ENCODE measurements at regions not wholly inside any gene's neighbourhood (a gene's known extent, or its start where the extent isn't known, plus 50 kb on each side); places are given as distances from the start of the nearest gene placed in this dataset.
"Not testable (repeated sequence)": the region's sequence is repeated elsewhere in the genome, so short reads cannot be mapped to it uniquely, and the experiment has no call there.

GRCh38 chr12:28746734-28747325 is 402.2 kb upstream of the FAR2 start:
- H3K36me3 ChIP-seq = no peaks in the 10 kb centered on the region
- H3K4me3 ChIP-seq = no peak overlapping the region
- no peak for DNase-seq
- no peak overlapping the region for H3K27ac ChIP-seq
- no peaks in the 10 kb centered on the region for H3K27me3 ChIP-seq
- no peaks in the 10 kb centered on the region for H3K9me3 ChIP-seq
- intact Hi-C loops (cut with DNase I) = no loop called here
- WGBS, 2 donors = 73 to 75% methylated on average over 2 to 3 of the region's 3 CpGs
- peaks cover 0 to 13% (median 0%) of the 10 kb centered on the region in 3 donors for H3K4me1 ChIP-seq
- TF ChIP-seq POLR2A (IDR thresholded peaks at IDR 0.05) = no peak
- no peak for TF ChIP-seq CTCF (IDR thresholded peaks at IDR 0.05)

DNA sequence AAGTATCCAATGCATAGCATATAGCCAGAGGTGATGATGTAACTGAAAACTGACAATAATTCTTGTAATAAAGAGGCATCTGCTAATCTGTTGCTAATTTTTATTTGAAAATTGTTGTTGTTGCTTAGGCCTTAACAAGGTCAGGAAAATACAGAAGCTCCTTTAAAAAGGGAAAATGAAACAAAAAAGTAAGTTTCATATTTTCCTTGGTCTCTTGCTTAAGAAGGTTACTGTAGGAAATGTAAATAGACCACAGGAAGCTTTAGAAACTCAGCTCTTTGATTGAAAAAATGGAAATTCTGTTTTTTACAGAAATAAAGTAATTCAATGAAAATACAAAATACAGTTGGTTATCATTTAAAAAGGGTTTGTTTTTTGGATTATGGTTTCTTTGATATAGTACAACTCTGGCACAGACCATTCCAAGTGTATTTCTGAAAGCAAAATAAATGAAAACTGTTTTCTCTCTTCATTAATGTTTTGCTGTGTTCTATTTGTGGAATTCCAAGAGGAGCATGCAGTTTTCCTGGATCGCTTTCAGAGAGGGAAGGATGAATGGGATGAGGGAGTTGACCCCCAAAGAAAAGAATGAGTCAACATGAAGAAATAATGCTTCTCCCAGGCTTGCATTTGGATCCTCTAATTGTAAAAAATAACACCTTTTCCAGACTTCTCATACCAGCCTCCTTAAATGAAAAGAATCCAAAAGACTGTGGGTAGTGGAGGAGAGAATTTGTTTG is 398.0 kb upstream of the FAR2 start:
- DNase-seq = no peak
- Histone ChIP-seq H3K4me1 (peaks cover 0 to 7% (median 0%) of the 10 kb centered on the region in 3 donors), H3K27me3 (no peaks in the 10 kb centered on the region), H3K36me3 (no peaks in the 10 kb centered on the region), H3K9me3 (no peaks in the 10 kb centered on the region), H3K4me3 (no peak overlapping the region), H3K27ac (no peak overlapping the region)
- WGBS, 2 donors = 73 to 83% methylated on average over 1 of the region's 1 CpG
- no peak for TF ChIP-seq CTCF (IDR thresholded peaks at IDR 0.05)
- TF ChIP-seq POLR2A (IDR thresholded peaks at IDR 0.05) = no peak
- intact Hi-C loops (cut with DNase I) = no loop called here

- Histone ChIP-seq H3K9me3 (no peaks in the 10 kb centered on the region), H3K4me3 (no peak overlapping the region), H3K4me1 (no peaks in the 10 kb centered on the region), H3K27ac (no peak overlapping the region), H3K27me3 (no peaks in the 10 kb centered on the region), H3K36me3 (no peaks in the 10 kb centered on the region)
- no peak for TF ChIP-seq CTCF (IDR thresholded peaks at IDR 0.05)
- no peak for TF ChIP-seq POLR2A (IDR thresholded peaks at IDR 0.05)
- 60% methylated on average over 1 of the region's 1 CpG; no CpG with 5 or more reads in 1 of the 2 donors for WGBS, 2 donors
- no peak for DNase-seq
- intact Hi-C loops (cut with DNase I) = no loop called here
Measured at GRCh38 chr12:28755027-28755426, 394.1 kb upstream of the FAR2 start.

- WGBS, 2 donors = 21 to 50% methylated on average over 1 of the region's 1 CpG
- intact Hi-C loops (cut with DNase I) = no loop called here
Measured at GRCh38 chr12:28759333-28759732, 389.7 kb upstream of the FAR2 start.

GRCh38 chr12:28760040-28760903 is 388.8 kb upstream of the FAR2 start:
- H3K9me3 ChIP-seq; intact Hi-C loops (cut with DNase I); H3K27ac ChIP-seq; H3K36me3 ChIP-seq; H3K4me1 ChIP-seq; DNase-seq; H3K27me3 ChIP-seq; H3K4me3 ChIP-seq: not testable (repeated sequence)
- 83 to 94% methylated on average over 20 to 32 of the region's 33 CpGs for WGBS, 2 donors

More at GRCh38 chr12:28759333-28759732, 389.7 kb upstream of the FAR2 start:
- no peak for DNase-seq
- no peaks in the 10 kb centered on the region for H3K36me3 ChIP-seq
- no peaks in the 10 kb centered on the region for H3K27me3 ChIP-seq
- no peak overlapping the region for H3K27ac ChIP-seq
- peak in 1 of 6 experiments; percentile 60 for TF ChIP-seq CTCF (IDR thresholded peaks at IDR 0.05)
- no peak for TF ChIP-seq POLR2A (IDR thresholded peaks at IDR 0.05)
- no peaks in the 10 kb centered on the region for H3K4me1 ChIP-seq
- no peak overlapping the region for H3K4me3 ChIP-seq
- H3K9me3 ChIP-seq = no peaks in the 10 kb centered on the region

DNA sequence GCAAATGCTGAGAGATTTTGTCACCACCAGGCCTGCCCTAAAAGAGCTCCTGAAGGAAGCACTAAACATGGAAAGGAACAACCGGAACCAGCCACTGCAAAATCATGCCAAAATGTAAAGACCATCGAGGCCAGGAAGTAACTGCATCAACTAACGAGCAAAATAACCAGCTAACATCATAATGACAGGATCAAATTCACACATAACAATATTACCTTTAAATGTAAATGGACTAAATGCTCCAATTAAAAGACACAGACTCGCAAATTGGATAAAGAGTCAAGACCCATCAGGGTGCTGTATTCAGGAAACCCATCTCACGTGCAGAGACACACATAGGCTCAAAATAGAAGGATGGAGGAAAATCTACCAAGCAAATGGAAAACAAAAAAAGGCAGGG is 387.2 kb upstream of the FAR2 start:
- H3K4me3 ChIP-seq; H3K27me3 ChIP-seq; H3K27ac ChIP-seq; DNase-seq; intact Hi-C loops (cut with DNase I); H3K4me1 ChIP-seq; H3K9me3 ChIP-seq; H3K36me3 ChIP-seq: not testable (repeated sequence)
- WGBS, 2 donors = 87 to 92% methylated on average over 5 of the region's 5 CpGs

Measured in esophagus squamous epithelium (tissue), 5 donors.